ENCODE measurements at regions not wholly inside any gene's neighbourhood (a gene's known extent, or its start where the extent isn't known, plus 50 kb on each side); places are given as distances from the start of the nearest gene placed in this dataset.

DNA sequence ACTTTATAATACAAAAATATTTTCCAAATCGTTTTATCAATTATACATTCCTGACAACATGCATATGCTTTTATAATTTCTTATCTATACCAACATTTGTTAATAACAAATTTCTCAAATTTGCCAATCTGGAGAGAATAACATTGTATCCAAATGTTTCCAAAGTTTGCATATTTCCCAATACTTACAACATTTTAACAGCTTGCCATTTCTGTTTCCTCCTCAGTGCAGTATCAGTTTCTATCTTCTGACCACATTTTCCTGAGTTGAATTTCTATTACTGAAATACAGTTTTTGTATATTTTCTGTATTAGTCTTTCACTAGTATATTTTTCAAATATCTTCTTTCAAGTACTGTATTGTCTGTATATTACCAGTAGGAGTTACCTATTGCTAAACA lies 1594.3 kb downstream of the PLA2G4A start:
- no peak for DNase-seq (ENCODE audit: low read depth in 3 of 3)

DNA sequence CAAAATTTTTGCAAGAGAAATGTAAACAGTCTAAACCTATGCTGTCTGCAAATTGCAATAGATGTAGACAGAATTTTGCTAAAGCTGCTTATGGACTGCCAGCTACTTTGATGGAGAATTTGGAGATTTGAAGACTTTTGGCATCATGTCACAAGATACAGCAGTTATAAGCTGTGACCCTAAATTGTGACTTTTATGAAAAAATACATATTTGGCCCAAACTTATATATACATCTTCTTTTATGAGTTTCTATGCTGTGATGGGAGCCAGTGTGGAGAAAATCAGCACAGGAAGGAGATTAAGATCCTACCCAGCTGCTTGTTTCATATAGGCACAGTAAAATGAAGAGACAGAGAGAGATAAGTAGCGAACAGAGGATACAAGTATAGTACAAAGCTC lies 1595.4 kb downstream of the PLA2G4A start:
- no peak for DNase-seq (ENCODE audit: low read depth in 3 of 3)

DNA sequence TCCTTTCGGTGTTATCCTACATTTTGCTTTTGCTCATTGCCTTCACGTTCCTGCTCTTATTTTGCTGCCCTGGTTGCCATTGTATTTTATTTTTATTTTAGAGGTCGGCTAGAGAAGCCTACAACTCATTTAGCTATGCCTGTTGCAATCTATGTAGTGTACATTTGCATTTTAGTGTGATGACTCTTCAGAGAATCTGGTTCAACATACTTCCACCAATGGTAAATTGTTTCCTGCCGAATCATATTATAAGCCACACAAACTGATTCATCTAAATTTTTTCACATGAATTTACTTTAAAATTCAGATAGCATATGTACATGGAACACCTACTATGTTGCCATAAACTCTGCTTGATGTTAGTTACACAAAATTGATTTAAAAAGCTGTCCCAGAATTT lies 1596.9 kb downstream of the PLA2G4A start:
- no peak for DNase-seq (ENCODE audit: low read depth in 3 of 3)

DNA sequence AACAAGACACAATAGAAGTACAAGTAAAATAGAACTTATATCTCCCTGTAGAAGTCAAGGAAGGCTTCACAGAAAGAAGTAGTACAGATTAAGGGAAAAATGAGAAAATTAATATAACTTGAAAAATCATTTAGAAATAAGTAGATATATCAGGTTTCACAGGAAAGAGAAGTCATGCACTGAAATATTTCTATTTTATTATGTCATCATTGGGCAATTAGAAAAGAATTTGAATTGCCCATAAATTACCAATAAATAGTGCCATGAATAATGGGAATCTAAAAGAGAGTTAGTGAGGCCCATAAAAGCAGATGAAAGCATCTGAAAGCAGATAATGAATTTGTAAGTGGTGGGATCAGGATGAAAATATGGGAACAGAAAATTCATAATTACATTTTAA lies 1597.8 kb downstream of the PLA2G4A start:
- DNase-seq (ENCODE audit: low read depth in 3 of 3): no peak

DNA sequence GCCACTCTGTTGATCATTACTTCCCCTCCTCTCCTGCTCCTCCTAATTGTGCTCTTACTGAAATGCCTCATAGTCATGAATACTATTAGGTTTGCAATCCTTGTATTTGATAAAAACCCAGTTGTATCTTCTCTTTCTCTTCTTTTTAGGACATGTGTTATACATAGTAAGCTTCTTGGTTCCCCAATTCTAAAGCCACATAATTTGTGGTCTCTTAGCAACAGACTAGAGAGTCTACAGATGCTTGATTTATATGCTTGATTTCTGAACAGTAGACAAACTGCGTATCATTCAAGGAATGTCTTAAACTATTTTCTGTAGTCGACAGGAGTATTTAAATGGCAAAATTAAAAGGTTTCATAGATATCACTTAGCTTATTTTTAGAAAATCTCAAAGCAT lies 1598.9 kb downstream of the PLA2G4A start:
- no peak for DNase-seq (ENCODE audit: low read depth in 3 of 3)

DNA sequence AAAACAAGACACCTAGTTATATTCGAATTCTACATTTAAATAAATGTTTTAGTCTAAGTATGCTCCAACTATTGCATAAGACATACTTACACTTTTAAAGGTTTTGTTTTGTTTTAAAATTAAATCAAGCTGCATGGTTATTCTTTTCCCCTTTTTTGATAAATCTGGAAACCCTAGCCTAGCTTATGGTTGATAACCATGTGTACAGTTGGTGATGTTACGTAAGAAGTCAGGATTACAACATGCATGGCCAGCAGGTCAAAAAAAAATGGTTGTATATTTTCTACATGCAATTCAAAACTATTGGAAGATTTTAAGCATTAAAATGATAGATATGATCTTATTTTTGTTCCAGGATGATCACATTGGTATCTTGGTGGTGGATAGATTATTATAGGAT lies 1600.6 kb downstream of the PLA2G4A start:
- no peak for DNase-seq (ENCODE audit: low read depth in 3 of 3)

DNA sequence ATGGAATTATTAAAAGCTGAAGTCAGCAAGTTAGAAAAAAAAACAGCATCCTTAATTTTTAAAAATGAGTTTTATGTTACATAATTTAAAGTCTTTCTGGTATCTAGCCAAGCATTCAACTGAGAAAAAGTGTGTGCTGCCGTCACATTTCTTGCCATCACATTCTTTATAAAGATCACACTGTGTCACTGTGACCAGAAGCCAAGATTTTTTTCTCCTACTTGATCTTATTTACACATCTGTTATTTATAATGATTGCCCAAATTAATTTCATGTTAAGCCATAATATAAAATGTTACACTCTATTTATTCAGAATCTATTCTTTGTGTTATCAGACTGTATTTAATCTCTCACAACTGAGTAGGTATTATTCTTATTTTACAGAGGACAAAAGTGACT lies 1603.7 kb downstream of the PLA2G4A start:
- DNase-seq (ENCODE audit: low read depth in 3 of 3): no peak

DNA sequence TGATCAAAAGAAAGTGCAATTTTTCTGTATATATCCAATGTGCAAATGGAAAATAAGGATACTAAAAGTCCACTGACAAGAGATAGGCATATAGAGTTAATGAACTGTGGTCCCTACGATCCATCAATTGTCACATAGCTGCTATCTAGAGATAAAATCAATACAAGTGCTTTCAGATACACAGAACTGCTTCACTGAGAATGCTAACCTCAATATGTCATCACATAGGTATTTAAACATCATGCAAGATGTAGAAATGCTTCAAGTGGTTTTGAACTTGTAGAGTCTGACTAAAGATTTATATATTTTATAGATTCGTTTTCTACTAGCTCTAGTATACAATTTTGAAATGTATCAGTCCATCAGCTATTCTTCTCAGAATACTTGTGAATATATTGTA lies 1604.7 kb downstream of the PLA2G4A start:
- DNase-seq (ENCODE audit: low read depth in 3 of 3): no peak

DNA sequence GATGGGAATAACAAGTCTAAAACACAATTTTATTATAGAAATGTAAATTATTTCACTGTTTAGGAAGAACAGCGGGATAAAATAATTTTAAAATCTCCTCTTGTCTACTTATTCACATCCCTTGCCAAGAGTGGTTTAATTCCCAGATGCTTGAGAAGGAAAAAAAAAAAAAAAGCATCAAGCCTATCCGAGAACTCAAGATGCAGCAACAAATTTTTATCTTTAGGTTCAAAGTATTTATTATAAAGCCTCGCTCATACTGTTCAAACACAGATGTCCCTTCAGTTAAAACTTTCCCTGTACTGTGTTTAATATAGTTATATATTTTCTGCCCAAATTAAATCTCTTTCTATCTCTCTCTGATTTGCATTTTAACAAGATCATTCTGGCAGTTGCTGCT lies 1615.8 kb downstream of the PLA2G4A start:
- no peak for DNase-seq (ENCODE audit: low read depth in 3 of 3)

DNA sequence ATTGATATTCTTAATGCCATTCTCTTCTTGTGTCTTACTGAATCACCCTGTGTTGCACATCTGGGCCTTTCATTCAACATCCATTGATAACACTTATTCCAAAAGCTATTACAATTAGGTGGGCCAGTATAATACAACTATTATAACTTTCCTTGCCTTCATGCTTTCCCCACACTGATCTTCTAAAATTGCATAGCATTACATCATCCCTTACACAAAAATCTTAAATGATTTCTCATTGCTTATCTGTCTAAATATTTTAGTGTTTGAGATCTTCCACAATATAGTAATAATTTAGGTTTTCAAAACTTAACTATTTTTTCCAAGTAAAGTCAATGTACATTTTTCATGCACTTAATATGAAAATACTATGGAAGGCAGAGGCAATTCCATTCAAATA lies 1634.1 kb downstream of the PLA2G4A start:
- no peak for DNase-seq (ENCODE audit: low read depth in 3 of 3)

DNA sequence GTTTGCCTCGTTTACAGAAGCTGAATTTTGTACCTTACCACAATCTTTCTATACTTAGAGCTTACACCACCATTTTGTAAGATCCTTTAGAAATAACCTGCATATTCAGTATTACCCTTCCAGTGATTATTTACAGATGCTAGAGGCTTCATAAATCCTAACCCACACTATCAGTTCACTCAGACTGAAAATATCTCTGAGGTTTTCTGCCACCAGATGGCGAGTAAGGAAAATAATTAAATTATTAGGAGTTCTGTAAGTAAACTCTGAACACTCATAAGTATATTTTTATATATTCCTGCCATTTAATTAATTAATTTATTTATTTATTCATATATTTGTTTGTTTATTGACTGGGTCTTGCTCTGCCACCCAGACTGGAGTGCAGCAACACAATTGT lies 1635.2 kb downstream of the PLA2G4A start:
- DNase-seq (ENCODE audit: low read depth in 3 of 3): no peak

DNA sequence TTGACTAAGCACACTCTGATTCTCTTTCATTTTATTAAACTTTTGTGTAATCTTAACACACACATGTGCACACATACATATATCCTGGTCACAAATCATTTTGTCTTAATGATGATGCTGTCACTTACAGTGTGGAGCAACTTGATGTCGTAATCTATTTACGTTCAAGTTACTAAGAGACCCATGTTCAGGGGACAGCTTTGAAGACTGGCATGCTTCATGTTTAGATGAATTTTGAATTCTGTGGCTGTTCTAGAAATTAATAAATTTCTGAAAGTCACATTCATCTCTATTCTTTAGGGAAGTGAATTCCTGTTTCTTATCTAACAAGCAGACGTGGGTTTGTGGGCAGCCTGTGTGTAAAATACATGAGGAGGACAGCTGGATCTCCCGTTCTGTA lies 1637.8 kb downstream of the PLA2G4A start:
- no peak for DNase-seq (ENCODE audit: low read depth in 3 of 3)

DNA sequence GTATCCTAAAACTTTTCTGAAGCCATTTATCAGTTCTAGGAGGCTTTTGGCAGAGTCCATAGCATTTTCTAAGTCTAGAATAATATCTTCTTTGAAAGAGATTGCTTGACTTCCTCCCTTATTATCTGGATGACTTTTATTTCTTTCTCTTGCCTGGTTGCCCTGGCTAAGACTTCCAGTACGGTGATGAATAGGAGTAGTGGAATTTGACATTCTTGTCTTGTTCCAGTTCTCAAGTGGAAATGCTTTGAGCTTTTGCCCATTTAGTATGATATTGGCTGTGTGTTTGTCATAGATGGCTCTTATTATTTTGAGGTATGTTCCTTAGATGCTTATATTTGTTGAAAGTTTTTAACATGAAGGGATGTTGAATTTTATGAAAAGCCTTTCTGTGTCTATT lies 1647.9 kb downstream of the PLA2G4A start:
- no peak for DNase-seq (ENCODE audit: low read depth in 3 of 3)

DNA sequence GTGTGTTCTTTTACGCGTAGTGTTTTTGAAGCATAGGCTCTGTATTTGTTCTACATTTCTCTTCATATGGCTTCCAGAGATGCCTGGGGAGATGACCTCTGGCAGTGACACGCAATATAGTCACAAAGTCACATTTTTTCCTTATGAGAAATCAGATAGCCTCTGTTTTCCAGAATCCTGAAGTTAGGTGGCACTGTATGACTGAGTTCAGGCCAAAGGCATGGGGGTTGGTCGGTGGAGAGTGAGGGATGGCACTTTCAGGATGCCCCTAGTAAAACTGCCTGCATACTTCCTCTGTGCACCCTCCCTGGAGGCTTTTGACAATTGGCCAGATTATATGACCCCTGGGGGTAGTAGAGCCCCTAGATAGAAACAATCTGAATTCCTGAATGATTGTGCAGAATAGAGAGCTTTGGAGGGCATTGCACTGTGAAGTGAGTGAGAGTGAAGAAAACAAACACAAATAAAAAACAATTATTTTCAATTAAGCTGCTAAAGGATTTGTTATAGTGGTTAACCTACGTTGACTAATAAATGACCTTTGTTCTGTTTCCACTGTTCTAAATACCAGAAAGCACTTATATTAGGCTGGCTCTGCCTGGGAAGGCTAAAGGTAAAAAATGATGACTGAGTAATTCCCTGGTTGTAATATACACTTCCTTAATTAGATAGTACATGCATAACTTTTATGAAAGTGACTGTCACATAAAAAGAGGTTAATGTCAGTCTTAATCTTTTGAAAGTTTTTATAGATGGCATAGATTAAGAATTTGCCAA lies 1660.8 kb downstream of the PLA2G4A start:
- no peak for DNase-seq (ENCODE audit: low read depth in 3 of 3)

DNA sequence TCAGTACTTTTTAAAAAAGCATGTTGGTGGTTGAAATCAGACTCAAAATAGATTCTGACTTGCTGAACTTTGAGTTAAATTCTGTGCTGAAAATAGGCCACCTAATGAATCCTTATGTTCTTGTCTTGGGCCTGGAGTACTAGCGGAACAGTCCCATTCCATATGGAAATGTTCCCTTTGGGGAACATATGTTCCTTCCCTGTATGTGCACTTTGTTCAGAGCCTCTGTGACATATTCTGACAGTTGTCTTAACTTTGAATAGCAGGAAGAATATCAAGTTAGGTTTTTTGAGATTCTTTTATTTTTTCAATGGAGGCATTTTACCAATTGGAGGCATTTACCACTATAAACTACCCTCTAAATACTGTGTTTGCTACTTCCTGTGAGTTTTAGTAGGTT lies 1667.8 kb downstream of the PLA2G4A start:
- no peak for DNase-seq (ENCODE audit: low read depth in 3 of 3)

DNA sequence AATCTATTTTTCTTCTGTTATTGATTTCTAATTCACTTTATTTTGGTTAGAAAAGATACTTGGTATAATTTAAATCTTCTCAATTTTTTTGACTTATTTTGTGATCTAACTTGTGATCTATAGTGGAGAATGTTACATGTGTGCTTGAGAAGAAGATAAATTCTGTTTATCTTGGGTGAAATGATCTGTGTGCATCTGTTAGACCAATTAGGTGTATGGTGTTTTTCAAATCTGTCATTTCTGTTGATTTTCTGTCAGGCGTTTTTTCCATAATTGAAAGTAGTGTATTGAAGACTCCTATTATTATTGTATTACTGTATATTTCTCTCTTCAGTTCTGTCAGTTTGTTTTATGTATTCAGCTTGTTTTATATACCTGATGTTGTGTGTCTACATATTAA lies 1668.3 kb downstream of the PLA2G4A start:
- no peak for DNase-seq (ENCODE audit: low read depth in 3 of 3)

DNA sequence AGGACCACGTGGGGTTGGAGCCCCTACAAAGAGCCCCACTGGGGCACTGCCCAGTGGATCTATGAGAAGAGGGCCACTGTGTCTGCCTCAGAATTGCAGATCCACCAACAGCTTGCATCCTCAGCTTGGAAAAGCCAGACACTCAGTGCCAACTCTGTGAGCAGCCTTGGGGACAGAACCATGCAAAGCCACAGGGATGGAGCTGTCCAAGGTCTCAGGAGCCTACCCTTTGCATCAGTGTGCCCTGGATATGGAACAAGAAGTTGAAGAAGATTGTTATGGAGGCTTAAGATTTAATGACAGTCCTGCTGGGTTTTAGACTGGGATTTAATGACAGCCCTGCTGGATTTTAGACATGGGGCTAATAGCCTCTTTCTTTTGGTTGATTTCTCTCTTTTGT lies 1670.9 kb downstream of the PLA2G4A start:
- DNase-seq (ENCODE audit: low read depth in 3 of 3): no peak

DNA sequence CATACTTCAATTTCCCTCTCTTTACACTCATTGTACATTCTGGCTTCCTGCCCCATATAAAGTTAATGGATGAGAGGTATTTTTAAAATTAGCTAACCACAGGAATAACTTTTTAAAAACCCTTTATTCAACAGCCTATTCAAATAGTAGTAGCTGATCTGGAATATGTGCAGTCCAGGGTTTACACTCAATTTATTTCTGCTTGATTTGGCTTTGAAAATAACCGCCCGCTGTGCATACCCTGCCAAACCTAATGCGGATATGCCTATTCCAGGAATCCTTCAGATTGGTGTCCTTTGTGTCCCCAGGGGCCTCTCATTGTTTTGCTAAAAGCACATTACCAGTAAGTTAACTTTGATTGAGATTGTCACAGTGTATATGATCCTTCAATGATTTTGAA lies 1686.2 kb downstream of the PLA2G4A start:
- no peak for DNase-seq (ENCODE audit: low read depth in 3 of 3)

DNA sequence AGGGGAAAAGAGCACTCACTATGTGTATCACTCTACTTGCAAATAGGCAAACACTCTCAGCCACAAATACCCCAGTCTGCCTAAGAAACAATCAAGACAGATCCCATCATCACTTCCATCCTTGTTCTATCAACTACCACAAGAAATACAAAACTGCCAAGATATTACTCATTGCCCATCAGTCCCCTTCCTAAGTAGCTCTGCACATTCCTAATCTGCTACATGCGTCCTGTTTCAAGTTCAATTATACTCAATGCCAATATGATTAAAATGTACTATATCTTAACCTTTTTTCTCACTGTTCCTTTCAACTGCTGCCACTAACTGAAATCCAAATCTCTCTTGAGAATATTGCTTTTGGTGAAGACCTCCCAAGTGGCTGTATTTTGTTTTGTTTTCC lies 1688.4 kb downstream of the PLA2G4A start:
- no peak for DNase-seq (ENCODE audit: low read depth in 3 of 3)

DNA sequence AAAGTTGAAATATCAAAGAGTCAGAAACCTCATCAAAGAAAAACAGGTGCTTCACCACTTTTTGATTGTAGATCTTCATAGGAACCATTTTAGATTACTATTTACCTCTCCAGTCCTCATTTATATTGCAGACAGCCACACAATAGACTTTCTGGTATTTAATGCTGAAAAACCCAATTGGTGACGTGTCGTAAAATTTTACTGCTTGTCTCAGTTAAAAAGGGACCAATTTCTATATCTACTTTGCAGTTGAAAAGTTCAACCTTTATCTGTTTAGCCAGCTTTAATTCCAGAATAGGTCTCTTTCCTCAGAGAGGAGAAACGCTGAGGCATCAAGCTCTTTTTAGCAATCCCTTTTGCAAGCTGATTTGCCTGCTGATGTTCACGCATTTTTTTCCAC lies 1722.4 kb downstream of the PLA2G4A start:
- DNase-seq (ENCODE audit: low read depth in 3 of 3): no peak

DNA sequence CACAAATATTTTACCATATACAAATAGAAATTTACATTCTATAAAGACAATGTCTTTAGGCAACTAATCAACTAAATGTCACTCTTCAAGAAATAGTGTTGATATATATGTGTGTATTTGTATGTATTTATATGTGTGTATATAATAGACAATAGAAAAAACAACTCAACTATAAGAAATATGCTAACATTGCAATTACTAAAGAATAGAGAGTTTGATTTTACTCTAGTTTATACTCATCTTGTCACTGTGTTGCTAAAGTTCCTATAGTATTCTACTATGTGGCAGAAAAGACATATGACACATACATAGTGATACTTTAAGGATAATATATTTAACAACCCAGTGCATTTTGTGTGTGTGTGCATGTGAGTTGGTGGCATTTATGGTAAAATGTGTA lies 1728.3 kb downstream of the PLA2G4A start:
- no peak for DNase-seq (ENCODE audit: low read depth in 3 of 3)

DNA sequence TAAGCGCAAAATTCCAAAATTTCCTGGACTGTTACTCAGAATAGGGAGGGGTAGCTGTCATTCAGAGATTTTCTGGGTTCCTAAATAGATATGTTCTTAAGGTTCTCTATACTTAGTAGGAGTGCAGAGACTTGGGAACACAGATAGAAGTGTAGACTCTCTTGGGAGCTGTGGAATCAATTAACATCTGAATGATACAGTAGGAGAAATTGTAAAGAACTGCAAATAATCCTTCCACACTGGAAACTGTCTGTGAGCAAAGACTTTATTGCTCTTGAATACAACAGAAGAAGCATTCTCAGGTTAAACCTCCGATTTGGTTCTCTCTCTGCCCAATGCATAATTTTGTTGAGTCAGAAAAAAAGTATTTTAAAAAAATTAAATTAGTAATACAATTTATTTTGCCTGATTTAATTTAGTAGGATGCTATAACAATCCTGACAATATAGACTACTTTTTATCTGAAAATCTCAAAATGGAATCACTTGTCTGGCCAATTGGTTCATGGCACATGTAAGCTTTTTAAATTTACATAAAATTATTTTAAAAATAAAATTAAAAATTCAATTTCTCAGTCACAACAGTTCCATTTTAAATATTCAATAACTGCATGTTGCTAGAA lies 1754.3 kb downstream of the PLA2G4A start:
- no peak for DNase-seq (ENCODE audit: low read depth in 3 of 3)

DNA sequence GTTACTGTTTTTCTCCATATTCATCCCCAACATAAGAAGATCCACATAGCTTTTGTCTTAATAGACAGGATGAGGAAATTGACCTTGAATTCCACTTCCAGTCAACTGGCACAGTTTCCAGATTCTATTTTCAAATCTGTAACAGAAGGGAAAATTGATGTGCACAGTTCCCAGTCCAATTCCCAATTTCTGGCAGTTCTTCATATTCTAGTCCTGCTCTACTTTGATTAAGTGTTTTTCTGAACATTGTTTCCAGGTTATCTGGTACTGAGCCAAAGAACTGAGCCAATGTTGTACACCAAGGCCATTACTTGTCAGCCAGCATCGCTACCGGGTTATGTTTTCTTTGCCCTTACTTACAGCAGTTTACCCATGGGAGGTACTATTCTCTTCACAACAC lies 1755.4 kb downstream of the PLA2G4A start:
- no peak for DNase-seq (ENCODE audit: low read depth in 3 of 3)

DNA sequence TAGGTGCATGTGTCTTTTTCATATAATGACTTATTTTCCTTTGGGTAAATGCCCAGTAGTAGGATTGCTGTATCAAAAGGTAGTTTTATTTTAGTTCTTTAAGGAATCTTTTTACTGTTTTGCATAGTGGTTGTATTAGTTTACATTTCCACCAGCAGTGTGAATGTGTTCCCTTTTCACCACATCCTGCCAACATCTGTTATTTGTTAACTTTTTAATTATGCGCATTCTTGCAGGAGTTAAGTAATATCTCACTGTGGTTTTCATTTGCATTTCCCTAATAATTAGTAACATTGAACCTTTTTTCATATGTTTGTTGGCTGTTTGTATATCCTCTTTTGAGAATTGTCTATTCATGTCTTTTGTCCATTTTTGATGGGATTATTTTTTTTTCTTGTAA lies 1761.9 kb downstream of the PLA2G4A start:
- no peak for DNase-seq (ENCODE audit: low read depth in 3 of 3)

Measured in stimulated activated CD4-positive, alpha-beta T cell treated with anti-CD3 and anti-CD28 coated beads, TNF-alpha, amount 100 ng/mL, for 48 hours (primary cell).